ENCODE measurements at regions not wholly inside any gene's neighbourhood (a gene's known extent, or its start where the extent isn't known, plus 50 kb on each side); places are given as distances from the start of the nearest gene placed in this dataset.

DNA sequence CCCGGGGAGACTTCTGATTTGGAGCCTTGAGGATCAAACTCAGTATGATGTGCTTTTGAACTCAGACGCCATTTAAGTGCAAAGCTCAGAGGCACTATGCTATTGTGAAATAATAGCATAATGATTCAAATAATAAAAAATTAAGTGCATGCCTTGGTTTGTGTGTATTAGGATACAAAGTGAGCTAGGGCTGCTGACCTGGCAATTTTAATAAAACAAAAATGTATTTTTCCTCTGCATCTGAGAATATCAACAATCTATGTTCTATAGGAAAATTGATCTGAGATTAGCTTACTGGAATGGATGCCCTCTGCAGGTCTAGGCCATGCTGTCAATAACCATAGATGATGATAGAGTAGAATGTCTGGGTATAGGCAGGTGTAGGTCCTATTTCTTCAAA is 278.8 kb downstream of the DCDC2C start:
- Histone ChIP-seq H3K4me3 (ENCODE audit: low read depth, low read length) (no peak overlapping the region), H3K27me3 (ENCODE audit: insufficient read depth, low read depth, severe bottlenecking) (no peaks in the 10 kb centered on the region), H3K27ac (no peak overlapping the region), H3K9me3 (ENCODE audit: severe bottlenecking) (peaks cover 6% of the 10 kb centered on the region), H3K36me3 (no peaks in the 10 kb centered on the region)
- TF ChIP-seq, protein P1, sequence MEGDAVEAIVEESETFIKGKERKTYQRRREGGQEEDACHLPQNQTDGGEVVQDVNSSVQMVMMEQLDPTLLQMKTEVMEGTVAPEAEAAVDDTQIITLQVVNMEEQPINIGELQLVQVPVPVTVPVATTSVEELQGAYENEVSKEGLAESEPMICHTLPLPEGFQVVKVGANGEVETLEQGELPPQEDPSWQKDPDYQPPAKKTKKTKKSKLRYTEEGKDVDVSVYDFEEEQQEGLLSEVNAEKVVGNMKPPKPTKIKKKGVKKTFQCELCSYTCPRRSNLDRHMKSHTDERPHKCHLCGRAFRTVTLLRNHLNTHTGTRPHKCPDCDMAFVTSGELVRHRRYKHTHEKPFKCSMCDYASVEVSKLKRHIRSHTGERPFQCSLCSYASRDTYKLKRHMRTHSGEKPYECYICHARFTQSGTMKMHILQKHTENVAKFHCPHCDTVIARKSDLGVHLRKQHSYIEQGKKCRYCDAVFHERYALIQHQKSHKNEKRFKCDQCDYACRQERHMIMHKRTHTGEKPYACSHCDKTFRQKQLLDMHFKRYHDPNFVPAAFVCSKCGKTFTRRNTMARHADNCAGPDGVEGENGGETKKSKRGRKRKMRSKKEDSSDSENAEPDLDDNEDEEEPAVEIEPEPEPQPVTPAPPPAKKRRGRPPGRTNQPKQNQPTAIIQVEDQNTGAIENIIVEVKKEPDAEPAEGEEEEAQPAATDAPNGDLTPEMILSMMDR (IDR thresholded peaks at IDR 0.05; ENCODE audit: low read depth, low read length): no peak
- DNase-seq: no peak

DNA sequence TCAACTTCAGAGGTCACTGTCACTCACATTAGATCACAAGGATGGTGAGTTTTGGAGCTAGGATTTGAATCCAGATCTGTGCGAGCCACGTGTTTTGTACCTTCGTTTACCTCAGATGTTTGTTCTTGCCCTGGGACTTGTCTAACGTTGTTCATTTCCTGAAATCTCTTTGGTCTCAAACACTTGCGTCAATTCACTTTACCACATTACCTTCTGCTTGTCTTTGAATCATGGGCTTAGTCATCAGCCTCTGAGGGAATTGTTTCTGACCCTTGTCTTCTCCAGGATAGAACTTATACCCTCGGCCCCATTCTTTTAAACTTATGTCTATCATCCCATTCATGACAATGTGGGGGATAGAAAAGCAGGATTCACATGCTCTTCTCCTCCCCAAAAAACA is 282.7 kb downstream of the DCDC2C start:
- no peaks in the 10 kb centered on the region for H3K27me3 ChIP-seq (ENCODE audit: insufficient read depth, low read depth, severe bottlenecking)
- no peak for DNase-seq
- H3K36me3 ChIP-seq: no peaks in the 10 kb centered on the region
- H3K9me3 ChIP-seq (ENCODE audit: severe bottlenecking): peaks cover 5% of the 10 kb centered on the region
- H3K27ac ChIP-seq: no peak overlapping the region
- H3K4me3 ChIP-seq (ENCODE audit: low read depth, low read length): no peak overlapping the region
- TF ChIP-seq, protein P1 (IDR thresholded peaks at IDR 0.05; ENCODE audit: low read depth, low read length): no peak

DNA sequence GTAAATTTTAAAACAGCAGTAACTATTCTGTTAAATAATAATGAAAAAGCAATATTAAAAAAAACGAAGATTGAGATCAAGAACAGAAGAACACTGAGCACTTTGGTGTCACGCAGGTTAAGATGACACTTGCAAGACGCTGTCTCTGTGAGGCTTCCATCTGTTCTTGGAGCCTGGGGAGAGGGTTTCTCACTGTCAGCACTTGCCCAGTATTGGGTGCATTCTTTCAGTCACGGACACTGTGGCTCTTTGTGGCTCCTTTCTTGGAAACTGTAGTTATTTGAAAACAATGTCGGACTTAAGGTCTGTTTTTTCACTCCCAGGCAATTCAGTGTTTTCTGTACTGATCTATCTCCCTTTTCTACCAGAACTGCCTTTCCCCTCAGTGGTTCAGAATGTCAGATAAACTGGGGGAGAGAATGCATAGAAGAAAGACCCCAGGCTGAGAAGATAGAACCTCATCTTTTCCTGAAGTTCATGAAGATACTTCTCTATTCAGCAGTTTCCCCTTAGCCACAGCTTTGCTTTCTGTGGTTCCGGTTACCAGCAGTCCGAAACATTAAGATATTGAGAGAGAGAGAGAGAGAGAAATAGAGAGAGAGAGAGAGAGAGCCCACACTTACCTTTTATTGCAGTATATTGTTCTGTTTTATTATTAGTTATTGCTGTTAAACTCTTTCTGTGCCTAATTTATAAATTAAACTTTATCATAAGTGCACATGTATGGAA is 283.3 kb downstream of the DCDC2C start:
- H3K27ac ChIP-seq: no peak overlapping the region
- DNase-seq: no peak
- H3K27me3 ChIP-seq (ENCODE audit: insufficient read depth, low read depth, severe bottlenecking): no peaks in the 10 kb centered on the region
- TF ChIP-seq, protein P1 (IDR thresholded peaks at IDR 0.05; ENCODE audit: low read depth, low read length): no peak
- no peaks in the 10 kb centered on the region for H3K36me3 ChIP-seq
- H3K4me3 ChIP-seq (ENCODE audit: low read depth, low read length): no peak overlapping the region
- H3K9me3 ChIP-seq (ENCODE audit: severe bottlenecking): peaks cover 5% of the 10 kb centered on the region

DNA sequence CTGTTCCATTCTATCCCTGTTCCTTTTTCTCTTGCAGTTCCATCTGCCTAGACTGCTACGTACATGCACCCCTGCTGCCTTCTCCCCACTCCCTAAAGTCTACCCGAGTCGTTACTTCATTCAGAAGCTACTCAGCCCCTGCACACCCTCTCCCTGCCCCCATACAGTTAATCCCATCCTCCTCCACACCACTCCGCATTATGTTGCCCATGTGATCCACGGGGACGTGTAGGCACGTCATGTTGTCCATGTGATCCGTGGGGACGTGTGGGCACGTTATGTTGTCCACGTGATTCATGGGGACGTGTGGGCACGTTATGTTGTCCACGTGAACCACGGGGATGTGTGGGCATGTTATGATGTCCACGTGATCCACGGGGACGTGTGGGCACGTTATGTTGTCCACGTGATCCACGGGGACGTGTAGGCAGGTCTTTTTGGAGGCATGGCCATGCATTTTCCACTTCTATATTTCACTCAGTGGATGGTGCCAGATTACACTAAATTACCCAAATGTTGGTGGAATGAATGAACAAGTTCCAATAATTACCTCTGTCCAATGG is 299.5 kb downstream of the DCDC2C start:
- no peaks in the 10 kb centered on the region for H3K36me3 ChIP-seq
- TF ChIP-seq, protein P1 (IDR thresholded peaks at IDR 0.05; ENCODE audit: low read depth, low read length): no peak
- no peaks in the 10 kb centered on the region for H3K27me3 ChIP-seq (ENCODE audit: insufficient read depth, low read depth, severe bottlenecking)
- no peaks in the 10 kb centered on the region for H3K9me3 ChIP-seq (ENCODE audit: severe bottlenecking)
- H3K27ac ChIP-seq: no peak overlapping the region
- DNase-seq: no peak
- no peak overlapping the region for H3K4me3 ChIP-seq (ENCODE audit: low read depth, low read length)

DNA sequence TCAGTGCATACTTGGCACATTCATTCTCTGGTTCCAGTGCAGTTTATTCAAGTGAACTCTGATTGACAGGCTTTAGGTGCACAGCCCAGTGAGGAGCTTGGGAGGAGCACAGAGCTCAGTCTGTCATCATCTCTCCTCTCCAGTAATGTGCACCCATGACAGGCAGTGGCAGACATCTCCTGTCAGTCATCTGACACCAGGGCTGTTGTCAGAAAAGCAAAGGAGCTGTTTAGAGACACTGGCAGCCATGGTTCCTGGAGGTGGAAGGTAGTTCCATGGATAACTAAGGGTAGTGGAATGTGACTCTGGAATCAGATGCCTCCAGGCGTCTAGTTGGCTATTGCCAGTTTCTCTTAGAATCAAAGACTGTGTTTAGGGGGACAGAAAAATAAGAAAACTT is 308.8 kb downstream of the DCDC2C start:
- Histone ChIP-seq H3K9me3 (ENCODE audit: severe bottlenecking) (no peaks in the 10 kb centered on the region), H3K36me3 (no peaks in the 10 kb centered on the region), H3K27ac (no peak overlapping the region), H3K27me3 (ENCODE audit: insufficient read depth, low read depth, severe bottlenecking) (no peaks in the 10 kb centered on the region), H3K4me3 (ENCODE audit: low read depth, low read length) (no peak overlapping the region)
- no peak for DNase-seq
- TF ChIP-seq, protein P1 (IDR thresholded peaks at IDR 0.05; ENCODE audit: low read depth, low read length): no peak

Data from WERI-Rb-1 (cell line).